ENCODE measurements at regions not wholly inside any gene's neighbourhood (a gene's known extent, or its start where the extent isn't known, plus 50 kb on each side); places are given as distances from the start of the nearest gene placed in this dataset.

DNA sequence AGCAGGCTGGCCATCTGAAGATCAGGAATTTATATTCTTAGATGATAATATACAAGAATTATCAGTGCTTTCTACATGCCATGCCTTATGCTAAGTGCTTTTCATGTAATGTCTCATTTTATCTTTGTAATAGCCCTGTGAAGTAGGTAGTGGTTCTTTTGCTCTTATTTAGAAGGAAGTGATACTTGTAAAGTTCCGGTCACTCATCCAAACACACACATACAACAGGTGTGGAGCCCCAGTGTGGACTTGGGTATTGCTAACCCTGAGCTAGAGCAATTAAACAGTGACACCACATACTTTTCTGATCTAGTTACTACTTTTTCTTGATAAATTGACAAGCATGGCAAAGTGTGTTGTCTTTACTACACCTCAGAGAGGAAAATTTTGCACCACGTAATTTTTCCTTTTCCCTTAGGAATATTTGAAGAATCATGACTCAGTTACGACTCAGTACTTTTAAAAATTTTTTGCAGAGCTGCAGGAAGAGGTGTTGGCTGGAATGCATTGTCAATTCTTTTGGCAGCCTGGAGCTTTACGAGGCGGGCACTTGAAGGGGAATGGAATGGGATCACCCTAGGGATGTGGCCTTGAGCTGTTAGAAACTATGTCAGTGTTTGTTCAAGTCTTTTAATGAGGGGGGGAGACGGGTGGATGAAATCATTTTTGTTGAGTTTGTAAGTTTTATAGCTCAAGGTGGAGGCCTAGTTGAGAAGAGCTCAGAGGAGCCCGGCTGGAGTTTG lies 212.5 kb upstream of the CELF2 start:
- no peak overlapping the region for H3K4me3 ChIP-seq (replicated peaks in 1 of 3; ENCODE audit: insufficient read depth in 1 of 3, low read depth in 1 of 3, low read length in 3 of 3)
- TSS peak; percentile 43 for BruUV-seq (replicated peaks)
- DNase-seq (ENCODE audit: low read depth, low spot score) (peak; percentile 79), FAIRE-seq (no peak)
- H3K36me3 ChIP-seq (ENCODE audit: control insufficient read depth in 2 of 2, extremely low read depth in 1 of 2, insufficient read depth in 2 of 2, low read length in 2 of 2) = no peaks in the 10 kb centered on the region
- no peaks in the 10 kb centered on the region for H3K9me1 ChIP-seq (replicated peaks; ENCODE audit: control insufficient read depth, extremely low read depth, insufficient read depth, low read length)
- ChIA-PET POLR2A (no interaction called here), CTCF (interaction anchor here (1.1 to 1.8 kb wide), 8 partner anchors 10 to 230 kb away, joined by 3 to 11 read pairs (median 4); no protein-coding TSS in a partner anchor)
- H3K79me2 ChIP-seq (ENCODE audit: control insufficient read depth, insufficient read depth, low read length) = no peaks in the 10 kb centered on the region
- dilution Hi-C loops (cut with MboI; ENCODE audit: extremely low pct_ligation_motif_present, low sequenced_read_pairs) = no loop called here
- H3K27ac ChIP-seq (ENCODE audit: insufficient read depth, low read depth, low read length) = peak overlapping the region; percentile 37
- intact Hi-C loops (cut with micrococcal nuclease) = loop anchor here (1.0 to 2.0 kb wide), 2 partner anchors 9 to 18 kb away; no protein-coding TSS in a partner anchor
- no peaks in the 10 kb centered on the region for H4K20me1 ChIP-seq (replicated peaks; ENCODE audit: control insufficient read depth, extremely low read depth, insufficient read depth, low read length)
- TF ChIP-seq GATA2 (IDR thresholded peaks at IDR 0.05; ENCODE audit: insufficient read depth, insufficient read length, low read depth, low read length) (no peak), JUN (IDR thresholded peaks at IDR 0.05; ENCODE audit: borderline replicate concordance, insufficient read depth, insufficient read length, low read depth) (no peak), FOS (IDR thresholded peaks at IDR 0.05; ENCODE audit: borderline replicate concordance, insufficient read depth, low read length) (peak; percentile 67), MYC (IDR thresholded peaks at IDR 0.05; ENCODE audit: low read depth, low read length) (no peak), POLR2A (IDR thresholded peaks at IDR 0.05; ENCODE audit: low read depth, low read length) (no peak), EZH2 (IDR thresholded peaks at IDR 0.05; ENCODE audit: borderline replicate concordance, low read depth, low read length, severe bottlenecking) (no peak), POLR2AphosphoS5 (IDR thresholded peaks at IDR 0.05; ENCODE audit: insufficient read depth, low read depth, low read length) (peak; percentile 51)
- TF ChIP-seq, protein P1, sequence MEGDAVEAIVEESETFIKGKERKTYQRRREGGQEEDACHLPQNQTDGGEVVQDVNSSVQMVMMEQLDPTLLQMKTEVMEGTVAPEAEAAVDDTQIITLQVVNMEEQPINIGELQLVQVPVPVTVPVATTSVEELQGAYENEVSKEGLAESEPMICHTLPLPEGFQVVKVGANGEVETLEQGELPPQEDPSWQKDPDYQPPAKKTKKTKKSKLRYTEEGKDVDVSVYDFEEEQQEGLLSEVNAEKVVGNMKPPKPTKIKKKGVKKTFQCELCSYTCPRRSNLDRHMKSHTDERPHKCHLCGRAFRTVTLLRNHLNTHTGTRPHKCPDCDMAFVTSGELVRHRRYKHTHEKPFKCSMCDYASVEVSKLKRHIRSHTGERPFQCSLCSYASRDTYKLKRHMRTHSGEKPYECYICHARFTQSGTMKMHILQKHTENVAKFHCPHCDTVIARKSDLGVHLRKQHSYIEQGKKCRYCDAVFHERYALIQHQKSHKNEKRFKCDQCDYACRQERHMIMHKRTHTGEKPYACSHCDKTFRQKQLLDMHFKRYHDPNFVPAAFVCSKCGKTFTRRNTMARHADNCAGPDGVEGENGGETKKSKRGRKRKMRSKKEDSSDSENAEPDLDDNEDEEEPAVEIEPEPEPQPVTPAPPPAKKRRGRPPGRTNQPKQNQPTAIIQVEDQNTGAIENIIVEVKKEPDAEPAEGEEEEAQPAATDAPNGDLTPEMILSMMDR (IDR thresholded peaks at IDR 0.05; ENCODE audit: extremely low read depth in 1 of 2, insufficient read depth in 1 of 2, low read depth in 1 of 2, low read length in 2 of 2) = no peak
- TF ChIP-seq, protein P2, sequence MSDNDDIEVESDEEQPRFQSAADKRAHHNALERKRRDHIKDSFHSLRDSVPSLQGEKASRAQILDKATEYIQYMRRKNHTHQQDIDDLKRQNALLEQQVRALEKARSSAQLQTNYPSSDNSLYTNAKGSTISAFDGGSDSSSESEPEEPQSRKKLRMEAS (IDR thresholded peaks at IDR 0.05; ENCODE audit: insufficient read depth, insufficient read length) = no peak
- H3K4me2 ChIP-seq (ENCODE audit: insufficient read depth, low read length) = no peak overlapping the region
- peak overlapping the region; percentile 17 for H3K9ac ChIP-seq (replicated peaks; ENCODE audit: extremely low read depth, insufficient read depth, low read length)
- H2AFZ ChIP-seq (ENCODE audit: low read depth, low read length) = peak overlapping the region; percentile 48
- H3K27me3 ChIP-seq (ENCODE audit: control insufficient read depth in 2 of 2, insufficient read depth in 2 of 2, low read length in 2 of 2) = no peaks in the 10 kb centered on the region
- H3K4me1 ChIP-seq (ENCODE audit: control insufficient read depth, extremely low read depth, insufficient read depth, low read length) = peaks cover 16% of the 10 kb centered on the region
- H3K9me3 ChIP-seq (replicated peaks; ENCODE audit: control insufficient read depth, insufficient read depth, low read length) = no peaks in the 10 kb centered on the region

Data from endothelial cell of umbilical vein (primary cell).